HEK293T (cell line): ENCODE measurements at regions not wholly inside any gene's neighbourhood (a gene's known extent, or its start where the extent isn't known, plus 50 kb on each side); places are given as distances from the start of the nearest gene placed in this dataset.

Source experiments
- CTCF ChIA-PET: fragments of 350-600 bp; formaldehyde crosslinking; extraction: SDS; loops from one replicate; lab custom pipeline; 2021; ENCODE audit warnings: antibody characterized with exemption, inconsistent platforms; lab: Yijun Ruan, JAX
- POLR2A ChIA-PET: fragments of 350-600 bp; formaldehyde crosslinking; extraction: SDS; loops from one replicate; lab custom pipeline; 2020; ENCODE audit warnings: antibody characterized with exemption, inconsistent platforms; lab: Yijun Ruan, JAX
- DNase-seq: peaks from one replicate; pipeline ENCODE4 v3.0.0; 2012; ENCODE audit warnings: mixed read lengths; ENCODE audit errors: extremely low spot score
- ARNT ChIP-seq: fragments of 450-650 bp; IDR thresholded peaks from 2 replicates; pipeline ENCODE4 v1.6.1; 2017; ENCODE audit warnings: mild to moderate bottlenecking
- BHLHE40 ChIP-seq: fragments of 450-650 bp; IDR thresholded peaks from 2 replicates; pipeline ENCODE4 v1.6.1; 2016; ENCODE audit warnings: mild to moderate bottlenecking, moderate library complexity, borderline replicate concordance
- CTBP1 ChIP-seq: fragments of 450-650 bp; IDR thresholded peaks from 2 replicates; pipeline ENCODE4 v1.6.1; 2016; ENCODE audit warnings: borderline replicate concordance
- ELF4 ChIP-seq: fragments of 450-650 bp; IDR thresholded peaks from 2 replicates; pipeline ENCODE4 v1.6.1; 2017; ENCODE audit warnings: antibody characterized with exemption
- FOXA1 ChIP-seq: fragments of 450-650 bp; IDR thresholded peaks from 2 replicates; pipeline ENCODE4 v1.6.1; 2016; ENCODE audit warnings: mild to moderate bottlenecking
- FOXK2 ChIP-seq: fragments of 450-650 bp; IDR thresholded peaks from 2 replicates; pipeline ENCODE4 v1.6.1; 2016; ENCODE audit warnings: mild to moderate bottlenecking
- FOXM1 ChIP-seq: fragments of 450-650 bp; IDR thresholded peaks from 2 replicates; pipeline ENCODE4 v1.6.1; 2017; ENCODE audit warnings: mild to moderate bottlenecking, borderline replicate concordance
- HDGF ChIP-seq: fragments of 450-650 bp; IDR thresholded peaks from 2 replicates; pipeline ENCODE4 v1.6.1; 2017; ENCODE audit warnings: antibody characterized with exemption, borderline replicate concordance
- L3MBTL2 ChIP-seq: fragments of 450-650 bp; conservative IDR thresholded peaks from 2 replicates; pipeline ENCODE4 v1.6.1; 2016; ENCODE audit warnings: mild to moderate bottlenecking
- LEF1 ChIP-seq: fragments of 450-650 bp; IDR thresholded peaks from 2 replicates; pipeline ENCODE4 v1.6.1; 2017; ENCODE audit warnings: mild to moderate bottlenecking, borderline replicate concordance
- NFRKB ChIP-seq: fragments of 450-650 bp; IDR thresholded peaks from 2 replicates; pipeline ENCODE4 v1.6.1; 2016; ENCODE audit warnings: mild to moderate bottlenecking, moderate library complexity
- SP1 ChIP-seq: fragments of 450-650 bp; IDR thresholded peaks from 2 replicates; pipeline ENCODE4 v1.6.1; 2017
- SUZ12 ChIP-seq: fragments of 450-650 bp; IDR thresholded peaks from 2 replicates; pipeline ENCODE4 v1.6.1; 2016; ENCODE audit warnings: mild to moderate bottlenecking
- TARDBP ChIP-seq: fragments of 450-650 bp; IDR thresholded peaks from 2 replicates; pipeline ENCODE4 v1.6.1; 2016
- ZNF384 ChIP-seq: fragments of 450-650 bp; IDR thresholded peaks from 2 replicates; pipeline ENCODE4 v1.6.1; 2016
- TF ChIP-seq, protein P1 (sequence below): fragments of 450-650 bp; IDR thresholded peaks from 2 replicates; pipeline ENCODE4 v1.6.1; 2016

GRCh38 chr6:155995281-155995680, 539.6 kb upstream of the NOX3 start:
- TF ChIP-seq FOXK2 (no peak), BHLHE40 (no peak), SUZ12 (no peak), L3MBTL2 (no peak), ELF4 (no peak), NFRKB (no peak), CTBP1 (no peak), LEF1 (no peak), FOXM1 (no peak), ZNF384 (no peak), ARNT (no peak), SP1 (no peak), HDGF (no peak), FOXA1 (no peak), TARDBP (no peak)
- TF ChIP-seq, protein P1, sequence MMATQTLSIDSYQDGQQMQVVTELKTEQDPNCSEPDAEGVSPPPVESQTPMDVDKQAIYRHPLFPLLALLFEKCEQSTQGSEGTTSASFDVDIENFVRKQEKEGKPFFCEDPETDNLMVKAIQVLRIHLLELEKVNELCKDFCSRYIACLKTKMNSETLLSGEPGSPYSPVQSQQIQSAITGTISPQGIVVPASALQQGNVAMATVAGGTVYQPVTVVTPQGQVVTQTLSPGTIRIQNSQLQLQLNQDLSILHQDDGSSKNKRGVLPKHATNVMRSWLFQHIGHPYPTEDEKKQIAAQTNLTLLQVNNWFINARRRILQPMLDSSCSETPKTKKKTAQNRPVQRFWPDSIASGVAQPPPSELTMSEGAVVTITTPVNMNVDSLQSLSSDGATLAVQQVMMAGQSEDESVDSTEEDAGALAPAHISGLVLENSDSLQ = no peak
- no peak for DNase-seq
- ChIA-PET CTCF (no interaction called here), POLR2A (no interaction called here)

DNA sequence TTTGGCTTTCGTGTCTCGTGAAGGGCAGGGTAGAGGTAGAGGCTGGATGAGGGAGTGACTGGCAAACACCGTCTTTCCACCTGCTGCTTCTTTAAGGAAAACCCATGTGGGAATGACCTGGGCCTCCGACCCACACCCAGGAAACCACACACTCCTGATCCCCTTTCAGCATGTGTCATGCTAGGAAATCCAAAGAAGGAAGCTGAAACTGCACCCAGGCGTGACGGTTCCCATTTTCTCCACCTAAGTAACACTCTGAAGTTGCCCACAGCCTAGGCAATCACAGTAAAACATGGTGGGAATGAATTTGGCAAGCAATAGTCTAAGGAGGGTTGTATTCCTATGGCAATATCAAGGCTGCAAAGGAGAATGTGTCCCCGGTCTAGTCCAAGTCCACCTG, 538.4 kb upstream of the NOX3 start:
- ChIA-PET POLR2A (no interaction called here), CTCF (no interaction called here)
- no peak for DNase-seq
- no peak for TF ChIP-seq FOXK2
- TF ChIP-seq BHLHE40 = no peak
- no peak for TF ChIP-seq ELF4
- TF ChIP-seq L3MBTL2 = no peak
- TF ChIP-seq, protein P1 = no peak
- no peak for TF ChIP-seq ARNT
- TF ChIP-seq NFRKB = no peak
- no peak for TF ChIP-seq SUZ12
- TF ChIP-seq TARDBP = no peak
- no peak for TF ChIP-seq FOXM1

DNA sequence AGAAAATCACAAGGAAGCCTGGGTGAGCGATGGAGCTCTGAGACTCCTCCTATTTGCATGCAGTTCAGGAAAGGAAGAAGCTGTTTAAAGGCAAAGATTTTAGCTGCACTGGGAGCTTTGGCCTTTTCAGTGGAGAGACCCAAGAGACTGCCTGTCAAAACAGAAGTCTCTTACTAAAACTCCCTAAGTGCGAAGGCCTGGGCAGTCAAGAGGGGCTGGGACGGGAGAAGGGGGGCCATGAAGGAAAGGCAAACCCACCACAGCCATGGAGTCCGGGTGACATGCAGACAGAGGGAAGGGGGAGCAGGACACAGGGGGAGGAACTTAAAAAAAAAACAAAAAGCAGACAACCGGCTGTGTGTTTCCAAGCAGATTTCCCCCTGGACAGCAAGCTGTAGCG, 537.6 kb upstream of the NOX3 start:
- CTCF ChIA-PET = no interaction called here
- TF ChIP-seq ZNF384 (no peak), NFRKB (no peak), BHLHE40 (no peak), L3MBTL2 (no peak), CTBP1 (no peak), FOXA1 (no peak), LEF1 (no peak), ELF4 (no peak), ARNT (no peak), TARDBP (no peak), FOXK2 (no peak), SP1 (no peak)
- TF ChIP-seq, protein P1 = no peak
- DNase-seq = no peak
- POLR2A ChIA-PET = interaction anchor here (0.9 kb wide), 1 partner anchor 10 kb away, joined by 3 read pairs; no protein-coding TSS in a partner anchor

GRCh38 chr6:155985660-155986138, 530.1 kb upstream of the NOX3 start:
- DNase-seq = no peak
- TF ChIP-seq ELF4 (no peak), L3MBTL2 (no peak), SUZ12 (no peak), FOXA1 (no peak), BHLHE40 (no peak), CTBP1 (no peak), FOXM1 (no peak), TARDBP (no peak)
- TF ChIP-seq, protein P1 = no peak
- POLR2A ChIA-PET = no interaction called here
- CTCF ChIA-PET = interaction anchor here (0.6 kb wide), 1 partner anchor 11 kb away, joined by 4 read pairs; no protein-coding TSS in a partner anchor

DNA sequence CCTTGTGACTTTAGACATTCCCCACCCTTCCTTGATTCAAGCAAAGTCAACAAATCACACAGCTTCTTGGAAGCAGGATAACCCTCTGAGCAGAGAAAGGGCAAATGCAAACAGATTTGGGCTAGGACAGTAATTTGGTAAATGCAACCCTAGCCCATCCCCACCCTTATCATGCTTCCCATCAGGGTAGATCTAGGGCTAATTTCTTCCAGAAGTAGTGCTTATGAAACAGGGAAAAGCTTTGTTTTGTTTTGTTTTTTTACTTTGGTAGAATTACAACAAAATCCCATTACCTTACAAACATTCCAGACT, 525.1 kb upstream of the NOX3 start:
- TF ChIP-seq LEF1 (no peak), NFRKB (no peak), SUZ12 (no peak), L3MBTL2 (no peak), CTBP1 (no peak), ZNF384 (no peak), FOXA1 (no peak)
- POLR2A ChIA-PET = interaction anchor here (0.7 kb wide), 1 partner anchor 78 kb away, joined by 3 read pairs; no protein-coding TSS in a partner anchor
- no peak for DNase-seq
- CTCF ChIA-PET = no interaction called here

- DNase-seq = no peak
- POLR2A ChIA-PET = no interaction called here
- TF ChIP-seq LEF1 = no peak
- no peak for TF ChIP-seq L3MBTL2
- no peak for TF ChIP-seq BHLHE40
- TF ChIP-seq FOXK2 = no peak
- no peak for TF ChIP-seq FOXM1
- TF ChIP-seq TARDBP = no peak
- TF ChIP-seq HDGF = no peak
- TF ChIP-seq, protein P1 = no peak
- TF ChIP-seq CTBP1 = no peak
- TF ChIP-seq FOXA1 = no peak
- no peak for TF ChIP-seq SUZ12
- TF ChIP-seq ELF4 = no peak
- CTCF ChIA-PET = no interaction called here
Observed at GRCh38 chr6:155980014-155980767, 524.6 kb upstream of the NOX3 start.
